Activated CD8-positive, alpha-beta T cell treated with anti-CD3 and anti-CD28 coated beads, Interleukin-2, amount 10 ng/mL, durations not matched to agents 7 days and 5 days (primary cell): ENCODE measurements at regions not wholly inside any gene's neighbourhood (a gene's known extent, or its start where the extent isn't known, plus 50 kb on each side); places are given as distances from the start of the nearest gene placed in this dataset.

Experiments
- ATAC-seq: fragments of 150-1000 bp; cut with Tn5 transposase; one replicate; pipeline ENCODE4 v1.10.0; 2021; ENCODE audit warnings: moderate library complexity
- CTCF ChIA-PET: fragments of 350-600 bp; sonication (Branson Sonifier 250); formaldehyde crosslinking; loops from one replicate; lab custom pipeline; 2021; ENCODE audit warnings: antibody characterized with exemption; lab: Charles Lee
- POLR2A ChIA-PET: fragments of 350-600 bp; sonication (Branson Sonifier 250); formaldehyde crosslinking; loops from one replicate; lab custom pipeline; 2021; ENCODE audit warnings: antibody characterized with exemption; lab: Charles Lee
- DNase-seq: peaks from one replicate; pipeline ENCODE4 v3.0.0-alpha.2; 2020
- H3K27ac Mint-ChIP-seq: one replicate; pipeline ENCODE4 v1.8.0; 2021; ENCODE audit warnings: mild to moderate bottlenecking, mixed read lengths
- H3K27me3 Mint-ChIP-seq: one replicate; pipeline ENCODE4 v1.8.0; 2021; ENCODE audit warnings: low read depth, mixed read lengths
- H3K36me3 Mint-ChIP-seq: one replicate; pipeline ENCODE4 v1.8.0; 2021; ENCODE audit warnings: low read depth, mixed read lengths
- H3K4me1 Mint-ChIP-seq: one replicate; pipeline ENCODE4 v1.8.0; 2021; ENCODE audit warnings: low read depth, mixed read lengths
- H3K4me3 Mint-ChIP-seq: one replicate; pipeline ENCODE4 v1.8.0; 2021; ENCODE audit warnings: mild to moderate bottlenecking, mixed read lengths
- H3K9me3 Mint-ChIP-seq: one replicate; pipeline ENCODE4 v1.8.0; 2022; ENCODE audit warnings: mixed read lengths; ENCODE audit not compliant: insufficient read depth

GRCh38 chr17:71975331-71975801 lies 145.5 kb upstream of the SOX9 start:
- Mint-ChIP-seq H3K27me3 (no peaks in the 10 kb centered on the region), H3K4me3 (no peak overlapping the region), H3K36me3 (no peaks in the 10 kb centered on the region), H3K4me1 (no peaks in the 10 kb centered on the region), H3K9me3 (no peaks in the 10 kb centered on the region), H3K27ac (no peak overlapping the region)
- DNase-seq (no peak), ATAC-seq (no peak)
- ChIA-PET POLR2A (no interaction called here), CTCF (no interaction called here)

GRCh38 chr17:71976011-71976649 lies 144.7 kb upstream of the SOX9 start:
- ATAC-seq (no peak), DNase-seq (no peak)
- no peaks in the 10 kb centered on the region for H3K36me3 Mint-ChIP-seq
- H3K27me3 Mint-ChIP-seq, result no peaks in the 10 kb centered on the region
- ChIA-PET CTCF (no interaction called here), POLR2A (no interaction called here)
- H3K4me3 Mint-ChIP-seq, result no peak overlapping the region
- no peaks in the 10 kb centered on the region for H3K9me3 Mint-ChIP-seq
- no peak overlapping the region for H3K27ac Mint-ChIP-seq
- H3K4me1 Mint-ChIP-seq, result no peaks in the 10 kb centered on the region

DNA sequence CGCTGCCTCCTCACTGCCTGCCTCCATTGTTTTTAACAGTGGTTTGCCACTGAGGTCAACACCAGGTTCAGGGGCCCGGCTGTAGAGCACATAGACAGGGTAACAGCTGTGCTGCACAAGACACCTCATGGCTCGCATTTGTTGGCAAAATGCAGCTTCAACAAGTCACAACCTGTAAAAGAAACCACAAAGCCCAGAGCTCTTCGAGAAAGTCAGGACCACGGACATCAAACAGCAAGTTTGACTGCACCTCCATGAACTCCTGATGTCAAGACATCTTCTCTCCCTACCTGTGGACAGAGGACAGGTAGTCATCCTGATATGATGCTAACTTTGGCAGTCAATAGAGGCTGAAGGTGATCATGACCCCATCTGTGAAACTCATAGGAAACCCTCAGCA lies 142.4 kb upstream of the SOX9 start:
- no peak overlapping the region for H3K27ac Mint-ChIP-seq
- H3K27me3 Mint-ChIP-seq, result no peaks in the 10 kb centered on the region
- no peaks in the 10 kb centered on the region for H3K36me3 Mint-ChIP-seq
- H3K9me3 Mint-ChIP-seq, result no peaks in the 10 kb centered on the region
- ChIA-PET CTCF (no interaction called here), POLR2A (no interaction called here)
- H3K4me3 Mint-ChIP-seq, result no peak overlapping the region
- no peaks in the 10 kb centered on the region for H3K4me1 Mint-ChIP-seq
- ATAC-seq (no peak), DNase-seq (no peak)

GRCh38 chr17:71980171-71980570 lies 140.6 kb upstream of the SOX9 start:
- H3K36me3 Mint-ChIP-seq, result no peaks in the 10 kb centered on the region
- no peak for ATAC-seq
- H3K4me1 Mint-ChIP-seq, result no peaks in the 10 kb centered on the region
- no peak overlapping the region for H3K4me3 Mint-ChIP-seq
- no peak for DNase-seq
- H3K27me3 Mint-ChIP-seq, result no peaks in the 10 kb centered on the region
- no peak overlapping the region for H3K27ac Mint-ChIP-seq
- ChIA-PET POLR2A (no interaction called here), CTCF (no interaction called here)
- H3K9me3 Mint-ChIP-seq, result no peaks in the 10 kb centered on the region

DNA sequence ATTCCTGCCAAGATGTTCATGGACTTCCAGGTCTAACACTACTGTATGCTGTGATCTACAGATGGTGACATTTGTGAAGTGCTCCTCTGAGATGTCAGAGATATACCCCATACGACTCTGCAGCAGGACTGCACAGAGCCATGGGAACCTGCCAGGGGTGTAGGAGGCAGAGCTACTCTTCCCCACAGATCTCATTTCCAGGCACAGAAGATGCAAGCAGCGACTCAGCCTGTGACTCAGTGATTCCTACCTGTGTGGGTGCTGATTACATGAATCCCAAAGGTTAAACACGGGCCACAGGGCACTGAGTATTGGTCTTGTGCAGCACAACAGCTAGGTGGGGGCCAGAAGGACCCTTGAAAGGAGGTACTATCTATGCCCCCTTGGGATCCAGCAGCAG lies 137.0 kb upstream of the SOX9 start:
- no peak for ATAC-seq
- Mint-ChIP-seq H3K36me3 (no peaks in the 10 kb centered on the region), H3K4me3 (no peak overlapping the region), H3K27me3 (no peaks in the 10 kb centered on the region), H3K9me3 (no peaks in the 10 kb centered on the region), H3K4me1 (no peaks in the 10 kb centered on the region), H3K27ac (no peak overlapping the region)
- no peak for DNase-seq
- ChIA-PET POLR2A (no interaction called here), CTCF (no interaction called here)

DNA sequence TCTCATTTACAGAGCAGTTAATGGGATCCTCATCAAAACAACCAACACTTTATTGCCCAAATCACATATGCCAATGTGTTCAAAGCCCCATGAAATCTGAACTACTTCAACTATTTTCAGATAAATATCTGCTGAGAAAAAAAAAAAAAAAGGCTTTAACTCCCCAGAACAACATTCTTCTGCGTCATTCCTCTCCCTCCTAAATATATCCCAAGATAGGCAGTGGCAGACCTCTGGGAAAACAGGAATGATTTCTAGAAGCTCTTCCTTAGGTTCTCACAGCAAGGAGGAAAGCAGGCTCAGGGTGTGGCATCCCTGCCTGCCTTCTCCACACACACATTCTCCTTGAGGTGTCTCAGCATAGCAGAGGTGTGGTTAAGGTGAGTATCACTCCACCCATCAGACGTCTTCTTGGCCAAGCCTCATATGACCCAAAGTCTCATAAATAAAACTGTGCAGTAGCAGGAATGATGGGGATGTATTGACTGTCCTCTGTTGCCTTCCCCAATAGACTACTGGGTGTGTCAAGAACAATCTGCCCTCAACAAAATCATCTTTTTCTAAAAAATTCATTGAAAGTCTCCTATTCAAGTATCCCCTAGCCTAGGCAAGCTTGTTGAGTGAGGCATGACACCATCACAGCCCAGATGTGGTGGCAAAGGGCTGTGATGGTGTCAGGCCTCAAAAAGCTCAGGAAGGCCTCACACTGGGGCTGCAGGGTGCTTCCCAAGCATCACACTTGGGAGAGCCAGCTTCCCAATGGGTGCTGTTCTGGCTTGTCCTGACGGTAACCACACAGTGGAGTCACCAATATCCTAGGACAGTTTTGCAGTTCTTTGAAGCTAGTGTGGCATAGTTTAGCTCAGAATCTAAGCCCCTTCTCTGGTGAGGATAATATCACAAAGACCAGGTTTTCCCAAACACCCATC lies 135.4 kb upstream of the SOX9 start:
- Mint-ChIP-seq H3K4me1 (no peaks in the 10 kb centered on the region), H3K27me3 (no peaks in the 10 kb centered on the region)
- POLR2A ChIA-PET, result no interaction called here

DNA sequence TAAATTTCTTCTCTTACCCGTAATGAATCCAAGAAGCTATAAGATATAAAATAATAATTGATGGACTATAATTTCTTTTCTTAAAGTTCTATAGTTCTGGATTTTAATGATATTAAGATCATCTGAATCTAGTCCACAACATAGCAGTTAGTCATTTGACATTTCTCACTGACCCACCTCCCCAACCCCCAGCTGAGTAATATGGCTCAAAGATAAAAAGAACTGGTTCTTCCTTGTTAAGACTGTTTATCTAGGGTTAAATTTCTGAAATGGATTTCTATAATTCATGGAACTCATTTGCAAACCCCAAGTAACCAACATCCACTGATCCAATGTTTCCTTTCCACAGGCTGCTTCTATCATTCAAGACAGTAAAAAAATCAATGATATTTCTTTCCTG lies 133.9 kb upstream of the SOX9 start:
- Mint-ChIP-seq H3K27me3 (no peaks in the 10 kb centered on the region), H3K9me3 (no peaks in the 10 kb centered on the region), H3K36me3 (no peaks in the 10 kb centered on the region), H3K4me1 (no peaks in the 10 kb centered on the region), H3K27ac (no peak overlapping the region), H3K4me3 (no peak overlapping the region)
- ATAC-seq (no peak), DNase-seq (no peak)
- POLR2A ChIA-PET, result no interaction called here
- CTCF ChIA-PET, result no interaction called here

More for the DNA sequence above, 135.4 kb upstream of the SOX9 start:
- no peak overlapping the region for H3K27ac Mint-ChIP-seq
- ATAC-seq, result no peak
- no peak overlapping the region for H3K4me3 Mint-ChIP-seq
- no peak for DNase-seq
- CTCF ChIA-PET, result no interaction called here
- H3K9me3 Mint-ChIP-seq, result no peaks in the 10 kb centered on the region
- no peaks in the 10 kb centered on the region for H3K36me3 Mint-ChIP-seq

DNA sequence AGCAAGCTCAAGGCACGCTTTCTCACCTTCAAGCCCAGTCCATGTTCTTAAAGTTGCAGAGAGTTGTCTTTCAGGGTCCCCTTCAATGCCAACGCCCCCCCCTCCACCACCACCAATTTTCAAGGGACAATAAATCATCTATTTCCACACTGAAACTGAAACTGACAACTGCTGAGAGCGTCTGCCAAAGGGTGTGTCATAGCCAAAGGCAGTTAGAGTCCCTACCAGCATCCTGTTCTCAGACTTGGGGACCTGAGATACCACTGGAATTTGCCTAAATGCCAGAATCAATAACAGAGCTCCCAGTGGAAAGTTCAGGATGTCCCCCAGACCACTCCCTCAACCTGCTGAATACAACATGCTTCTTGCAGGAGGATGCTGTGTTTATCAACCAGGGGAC lies 133.2 kb upstream of the SOX9 start:
- Mint-ChIP-seq H3K27me3 (no peaks in the 10 kb centered on the region), H3K9me3 (no peaks in the 10 kb centered on the region), H3K4me1 (no peaks in the 10 kb centered on the region), H3K4me3 (no peak overlapping the region), H3K27ac (no peak overlapping the region), H3K36me3 (no peaks in the 10 kb centered on the region)
- ATAC-seq, result no peak
- CTCF ChIA-PET, result no interaction called here
- DNase-seq, result no peak
- POLR2A ChIA-PET, result no interaction called here

DNA sequence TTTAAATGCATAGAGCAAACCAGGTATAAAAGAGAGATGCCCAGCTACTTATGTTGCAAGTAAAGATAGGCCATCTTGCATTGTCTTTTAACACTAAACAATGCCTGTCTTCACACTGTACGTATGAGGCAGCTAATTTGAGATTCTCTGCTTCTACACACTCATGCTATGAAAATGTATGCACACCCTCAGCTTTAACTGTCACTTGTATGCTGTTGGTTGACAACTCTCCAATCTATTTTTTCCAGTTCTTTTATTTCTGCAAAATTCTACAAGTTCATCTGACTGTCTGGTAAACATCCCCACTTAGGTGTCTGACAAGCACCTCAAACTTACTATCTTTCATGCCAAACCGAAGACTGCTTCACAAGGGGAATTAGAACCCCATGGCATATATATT lies 131.7 kb upstream of the SOX9 start:
- POLR2A ChIA-PET, result no interaction called here
- CTCF ChIA-PET, result no interaction called here
- H3K27ac Mint-ChIP-seq, result no peak overlapping the region
- ATAC-seq (no peak), DNase-seq (no peak)
- H3K27me3 Mint-ChIP-seq, result no peaks in the 10 kb centered on the region
- H3K4me3 Mint-ChIP-seq, result no peak overlapping the region
- H3K36me3 Mint-ChIP-seq, result no peaks in the 10 kb centered on the region
- H3K4me1 Mint-ChIP-seq, result no peaks in the 10 kb centered on the region
- no peaks in the 10 kb centered on the region for H3K9me3 Mint-ChIP-seq

DNA sequence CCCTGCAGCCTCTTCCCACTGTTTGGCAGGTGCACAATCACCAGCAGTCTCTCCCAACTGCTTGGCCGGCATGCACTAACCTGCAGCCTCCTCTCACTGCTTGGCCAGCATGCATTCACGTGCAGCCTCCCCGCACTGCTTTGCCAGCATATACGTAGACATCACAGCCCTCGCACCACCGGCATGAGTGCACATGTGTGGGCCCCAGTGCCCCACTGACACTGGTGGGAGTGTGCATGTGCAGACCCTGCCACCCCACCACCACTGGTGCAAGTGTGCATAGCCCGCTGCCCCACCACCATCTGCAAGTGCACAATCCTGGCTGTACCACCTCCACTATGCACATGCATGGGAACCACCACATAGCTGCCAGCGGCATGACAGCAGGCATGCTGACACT lies 127.5 kb upstream of the SOX9 start:
- no peak for ATAC-seq
- ChIA-PET CTCF (no interaction called here), POLR2A (no interaction called here)
- Mint-ChIP-seq H3K4me1 (no peaks in the 10 kb centered on the region), H3K4me3 (no peak overlapping the region), H3K27me3 (no peaks in the 10 kb centered on the region), H3K36me3 (no peaks in the 10 kb centered on the region), H3K27ac (no peak overlapping the region), H3K9me3 (no peaks in the 10 kb centered on the region)
- DNase-seq, result no peak

- no peaks in the 10 kb centered on the region for H3K9me3 Mint-ChIP-seq
- ChIA-PET CTCF (no interaction called here), POLR2A (no interaction called here)
- H3K36me3 Mint-ChIP-seq, result no peaks in the 10 kb centered on the region
- no peak for DNase-seq
- no peaks in the 10 kb centered on the region for H3K4me1 Mint-ChIP-seq
- no peak overlapping the region for H3K27ac Mint-ChIP-seq
- no peaks in the 10 kb centered on the region for H3K27me3 Mint-ChIP-seq
- H3K4me3 Mint-ChIP-seq, result no peak overlapping the region
- no peak for ATAC-seq
Observed at GRCh38 chr17:71995590-71995989, 125.2 kb upstream of the SOX9 start.

GRCh38 chr17:72004011-72004427 lies 116.8 kb upstream of the SOX9 start:
- Mint-ChIP-seq H3K9me3 (no peaks in the 10 kb centered on the region), H3K4me1 (no peaks in the 10 kb centered on the region), H3K27me3 (no peaks in the 10 kb centered on the region), H3K36me3 (no peaks in the 10 kb centered on the region), H3K27ac (no peak overlapping the region), H3K4me3 (no peak overlapping the region)
- ATAC-seq (no peak), DNase-seq (no peak)
- POLR2A ChIA-PET, result no interaction called here
- CTCF ChIA-PET, result no interaction called here
